ENCODE measurements at regions not wholly inside any gene's neighbourhood (a gene's known extent, or its start where the extent isn't known, plus 50 kb on each side); places are given as distances from the start of the nearest gene placed in this dataset.

- Mint-ChIP-seq H3K9me3 (no peaks in the 10 kb centered on the region), H3K27me3 (no peaks in the 10 kb centered on the region), H3K27ac (no peak overlapping the region), H3K4me1 (peaks cover 4% of the 10 kb centered on the region), H3K36me3 (no peaks in the 10 kb centered on the region), H3K4me3 (no peak overlapping the region)
- DNase-seq (ENCODE audit: low spot score in 2 of 2) (no peak), ATAC-seq (ENCODE audit: low read depth) (no peak)
Measured at GRCh38 chr2:12081481-12082210, 335.2 kb downstream of the LPIN1 start.

DNA sequence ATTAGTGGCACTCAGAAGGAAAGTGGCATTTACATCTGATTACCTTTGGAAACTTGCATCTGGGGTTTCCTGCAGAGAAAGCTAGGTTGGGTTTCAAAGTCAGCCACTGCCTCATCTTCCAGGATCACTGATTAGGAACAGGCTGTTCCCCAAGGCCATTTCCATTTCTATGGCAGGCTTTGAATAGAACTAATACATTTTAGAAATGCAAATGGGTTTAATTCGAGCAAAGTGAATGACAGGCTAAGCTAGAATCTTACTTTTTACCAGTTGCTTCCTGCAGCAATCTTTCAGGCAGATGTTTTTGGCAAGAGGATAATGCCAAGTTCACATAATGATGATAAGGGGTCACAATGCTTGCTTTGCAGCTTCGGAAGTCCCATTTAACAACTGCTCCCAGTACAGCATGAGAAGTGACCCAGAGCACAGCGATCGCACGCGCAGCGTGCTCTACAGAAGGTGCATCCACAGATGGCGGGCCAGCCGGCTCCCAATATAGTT lies 336.7 kb downstream of the LPIN1 start:
- no peak for ATAC-seq (ENCODE audit: low read depth)
- Mint-ChIP-seq H3K4me3 (no peak overlapping the region), H3K9me3 (no peaks in the 10 kb centered on the region), H3K27ac (no peak overlapping the region), H3K27me3 (no peaks in the 10 kb centered on the region), H3K4me1 (peaks cover 10% of the 10 kb centered on the region), H3K36me3 (no peaks in the 10 kb centered on the region)
- DNase-seq (ENCODE audit: low spot score in 2 of 2), result no peak

DNA sequence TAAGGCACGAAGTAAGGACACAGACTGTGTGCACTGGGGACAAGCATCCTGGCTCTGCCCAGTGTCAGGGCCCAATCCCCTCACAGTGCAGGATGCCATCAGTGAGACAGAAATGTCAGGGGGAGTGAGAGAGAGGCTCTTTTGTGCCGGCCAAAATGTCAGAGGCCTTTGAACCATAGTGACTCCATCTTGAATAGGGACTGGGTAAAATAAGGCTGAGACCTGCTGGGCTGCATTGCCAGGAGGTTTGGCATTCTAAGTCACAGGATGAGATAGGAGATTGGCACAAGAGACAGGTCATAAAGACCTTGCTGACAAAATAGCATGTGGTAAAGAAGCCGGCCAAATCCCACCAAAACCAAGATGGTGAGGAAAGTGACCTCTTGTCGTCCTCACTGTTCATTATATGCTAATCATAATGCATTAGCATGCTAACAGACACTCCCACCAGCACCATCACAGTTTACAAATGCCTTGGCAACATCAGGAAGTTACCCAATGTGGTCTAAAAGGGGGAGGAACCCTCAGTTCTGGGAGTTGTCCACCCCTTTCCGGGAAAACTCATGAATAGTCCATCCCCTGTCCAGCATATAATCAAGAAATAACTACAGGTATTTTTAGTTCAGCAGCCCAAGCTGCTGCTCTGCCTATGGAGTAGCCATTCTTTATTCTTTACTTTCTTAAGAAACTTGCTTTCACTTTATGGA lies 337.4 kb downstream of the LPIN1 start:
- Mint-ChIP-seq H3K27ac (no peak overlapping the region), H3K27me3 (no peaks in the 10 kb centered on the region), H3K36me3 (no peaks in the 10 kb centered on the region), H3K4me3 (no peak overlapping the region), H3K4me1 (peaks cover 11% of the 10 kb centered on the region), H3K9me3 (no peaks in the 10 kb centered on the region)
- DNase-seq (ENCODE audit: low spot score in 2 of 2), result no peak
- ATAC-seq (ENCODE audit: low read depth), result no peak

DNA sequence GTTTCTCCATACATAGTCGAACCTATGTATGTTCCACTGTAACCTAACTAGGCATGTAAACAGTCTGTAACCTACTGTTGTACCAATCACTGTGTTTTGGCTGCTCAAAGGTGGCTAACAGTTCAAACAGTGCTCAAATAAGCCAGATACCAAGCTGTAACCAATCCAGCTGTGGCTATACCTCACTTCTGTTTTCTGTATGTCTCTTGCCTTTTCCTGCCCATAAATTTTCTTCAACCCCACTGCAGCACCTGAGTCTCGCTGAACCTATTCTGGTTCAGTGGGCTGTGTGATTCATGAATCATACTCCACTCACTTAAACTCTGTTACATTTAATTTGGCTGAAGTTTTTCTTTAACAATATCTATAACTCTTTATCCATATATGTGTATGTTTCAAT lies 340.7 kb downstream of the LPIN1 start:
- Mint-ChIP-seq H3K9me3 (no peaks in the 10 kb centered on the region), H3K27me3 (no peaks in the 10 kb centered on the region), H3K4me1 (peaks cover 17% of the 10 kb centered on the region), H3K36me3 (no peaks in the 10 kb centered on the region), H3K4me3 (no peak overlapping the region), H3K27ac (no peak overlapping the region)
- no peak for DNase-seq (ENCODE audit: low spot score in 2 of 2)
- peak; percentile 60 for ATAC-seq (ENCODE audit: low read depth)

DNA sequence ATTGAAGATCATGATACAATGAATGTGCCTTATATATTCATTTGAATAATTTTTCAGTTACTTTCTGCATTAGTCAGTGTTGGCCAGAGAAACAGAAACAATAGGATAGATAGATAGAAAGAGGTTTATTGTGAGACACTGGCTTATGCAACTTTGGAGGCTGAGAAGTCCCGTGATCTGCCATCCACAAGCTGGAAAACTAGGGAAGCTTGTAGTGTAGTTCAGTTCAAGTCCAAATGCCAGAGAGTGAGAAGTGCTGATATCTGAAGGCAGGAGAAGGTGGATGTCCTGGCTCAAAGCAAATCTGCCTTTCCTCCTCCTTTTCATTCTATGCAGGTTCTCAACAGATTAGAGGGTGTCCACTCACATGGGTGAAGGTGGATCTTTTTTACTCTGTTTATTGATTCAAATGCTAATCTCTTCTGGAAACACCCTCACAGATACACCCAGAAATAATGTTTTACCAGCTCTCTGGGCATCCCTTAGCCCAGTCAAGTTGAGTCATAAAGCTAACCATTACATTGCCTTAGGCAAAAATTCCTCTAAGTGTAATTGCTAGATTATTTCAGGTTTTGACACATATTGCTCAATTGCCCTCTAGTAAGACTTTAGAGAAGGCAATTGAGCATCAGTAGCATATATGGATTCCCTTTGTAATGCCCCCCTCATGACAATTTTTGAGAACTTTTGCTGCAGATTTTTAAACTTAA lies 341.4 kb downstream of the LPIN1 start:
- ATAC-seq (ENCODE audit: low read depth) (no peak), DNase-seq (ENCODE audit: low spot score in 2 of 2) (no peak)
- no peaks in the 10 kb centered on the region for H3K9me3 Mint-ChIP-seq
- no peaks in the 10 kb centered on the region for H3K36me3 Mint-ChIP-seq
- no peak overlapping the region for H3K4me3 Mint-ChIP-seq
- no peaks in the 10 kb centered on the region for H3K27me3 Mint-ChIP-seq
- no peak overlapping the region for H3K27ac Mint-ChIP-seq
- H3K4me1 Mint-ChIP-seq, result peaks cover 17% of the 10 kb centered on the region

GRCh38 chr2:12089001-12089400 lies 342.6 kb downstream of the LPIN1 start:
- Mint-ChIP-seq H3K36me3 (no peaks in the 10 kb centered on the region), H3K27ac (no peak overlapping the region), H3K4me1 (peaks cover 17% of the 10 kb centered on the region), H3K27me3 (no peaks in the 10 kb centered on the region), H3K9me3 (no peaks in the 10 kb centered on the region), H3K4me3 (no peak overlapping the region)
- no peak for ATAC-seq (ENCODE audit: low read depth)
- no peak for DNase-seq (ENCODE audit: low spot score in 2 of 2)

DNA sequence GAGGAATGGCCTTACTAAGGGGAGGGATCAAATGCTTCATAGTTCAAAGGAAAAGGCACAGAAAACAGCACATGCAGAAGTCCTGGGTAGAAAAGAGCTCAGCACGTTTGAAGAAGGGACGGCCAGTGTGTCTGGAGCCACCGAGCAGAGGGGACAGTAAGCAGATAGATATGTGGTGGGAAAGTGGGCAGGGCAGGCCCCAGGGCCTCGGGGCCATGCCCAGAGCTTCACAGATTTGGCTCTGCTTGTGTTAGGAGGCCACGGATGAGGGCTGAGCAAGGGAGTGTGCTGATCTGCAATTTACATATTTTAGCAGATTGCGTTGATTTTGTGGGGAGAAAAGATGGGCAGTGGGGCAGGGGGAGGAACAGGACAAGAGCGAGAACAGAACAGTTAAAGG lies 343.1 kb downstream of the LPIN1 start:
- Mint-ChIP-seq H3K4me1 (peaks cover 17% of the 10 kb centered on the region), H3K27me3 (no peaks in the 10 kb centered on the region), H3K4me3 (no peak overlapping the region), H3K27ac (no peak overlapping the region), H3K9me3 (no peaks in the 10 kb centered on the region), H3K36me3 (no peaks in the 10 kb centered on the region)
- no peak for ATAC-seq (ENCODE audit: low read depth)
- DNase-seq (ENCODE audit: low spot score in 2 of 2), result no peak

DNA sequence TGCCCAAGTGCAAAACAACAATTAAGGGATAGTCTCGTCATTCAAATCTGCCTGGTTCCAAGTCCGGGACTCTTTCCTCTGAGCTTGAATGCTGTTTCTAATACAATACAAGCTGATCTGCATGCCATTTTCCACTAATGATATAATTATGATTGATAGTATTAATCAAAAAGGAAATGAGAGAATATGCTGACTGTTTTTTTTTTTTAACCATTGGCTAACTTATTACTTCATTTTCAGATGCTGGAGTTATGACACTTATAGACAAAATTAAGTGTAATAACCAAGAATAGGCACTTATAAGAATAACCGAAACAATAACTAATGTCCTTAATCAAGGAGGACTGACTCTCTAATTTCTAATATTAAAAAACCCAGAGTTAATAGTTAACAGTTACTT lies 343.6 kb downstream of the LPIN1 start:
- no peak for ATAC-seq (ENCODE audit: low read depth)
- DNase-seq (ENCODE audit: low spot score in 2 of 2), result no peak
- H3K4me3 Mint-ChIP-seq, result no peak overlapping the region
- H3K4me1 Mint-ChIP-seq, result peaks cover 17% of the 10 kb centered on the region
- H3K27me3 Mint-ChIP-seq, result no peaks in the 10 kb centered on the region
- H3K9me3 Mint-ChIP-seq, result no peaks in the 10 kb centered on the region
- H3K36me3 Mint-ChIP-seq, result no peaks in the 10 kb centered on the region
- no peak overlapping the region for H3K27ac Mint-ChIP-seq

DNA sequence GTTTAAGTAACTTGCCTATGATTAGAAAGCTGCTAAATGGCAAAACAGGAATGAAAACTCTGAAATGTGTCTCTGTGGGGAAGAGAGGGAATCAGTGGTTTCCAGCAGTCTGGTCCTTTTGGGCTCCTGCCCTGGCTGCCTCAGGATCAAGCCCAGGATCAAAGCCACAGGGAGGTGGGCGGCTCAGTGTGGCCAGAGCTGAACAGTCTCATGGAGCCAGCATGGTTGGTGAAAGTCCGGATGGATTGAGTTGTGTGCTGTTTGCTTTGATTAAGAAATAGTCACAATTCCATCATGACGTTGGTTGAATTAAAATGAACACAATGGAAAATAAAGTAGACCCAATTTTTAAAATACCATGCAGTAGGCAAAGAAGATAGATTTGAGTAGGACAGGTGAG lies 344.2 kb downstream of the LPIN1 start:
- Mint-ChIP-seq H3K4me3 (no peak overlapping the region), H3K27ac (no peak overlapping the region), H3K4me1 (peaks cover 17% of the 10 kb centered on the region), H3K36me3 (no peaks in the 10 kb centered on the region), H3K27me3 (no peaks in the 10 kb centered on the region), H3K9me3 (no peaks in the 10 kb centered on the region)
- no peak for ATAC-seq (ENCODE audit: low read depth)
- DNase-seq (ENCODE audit: low spot score in 2 of 2), result no peak

- ATAC-seq (ENCODE audit: low read depth) (no peak), DNase-seq (ENCODE audit: low spot score in 2 of 2) (no peak)
- no peaks in the 10 kb centered on the region for H3K9me3 Mint-ChIP-seq
- no peaks in the 10 kb centered on the region for H3K27me3 Mint-ChIP-seq
- H3K4me3 Mint-ChIP-seq, result no peak overlapping the region
- peaks cover 19% of the 10 kb centered on the region for H3K4me1 Mint-ChIP-seq
- no peak overlapping the region for H3K27ac Mint-ChIP-seq
- no peaks in the 10 kb centered on the region for H3K36me3 Mint-ChIP-seq
Measured at GRCh38 chr2:12091201-12091806, 344.9 kb downstream of the LPIN1 start.

DNA sequence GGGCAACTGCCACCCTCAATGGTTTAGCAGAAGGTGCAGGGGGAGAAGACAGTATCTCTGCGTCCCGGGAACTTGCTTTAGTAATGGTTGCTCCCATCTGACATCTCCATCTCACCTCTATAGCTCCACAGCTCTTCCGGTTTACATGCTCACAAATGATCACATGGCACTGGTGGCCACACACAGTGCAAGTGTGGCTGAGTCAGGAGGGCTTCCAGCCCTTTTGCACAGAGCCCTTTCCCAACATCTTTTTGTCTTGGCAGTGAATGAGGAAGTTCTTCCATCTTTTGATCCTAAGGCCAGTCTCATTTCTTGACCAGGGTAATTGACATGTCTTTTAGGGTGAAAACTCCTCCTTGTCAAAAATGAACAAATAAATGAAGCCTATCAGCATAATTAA lies 347.7 kb downstream of the LPIN1 start:
- H3K27ac Mint-ChIP-seq, result no peak overlapping the region
- peaks cover 7% of the 10 kb centered on the region for H3K4me1 Mint-ChIP-seq
- H3K9me3 Mint-ChIP-seq, result no peaks in the 10 kb centered on the region
- no peak for ATAC-seq (ENCODE audit: low read depth)
- no peaks in the 10 kb centered on the region for H3K27me3 Mint-ChIP-seq
- no peak overlapping the region for H3K4me3 Mint-ChIP-seq
- DNase-seq (ENCODE audit: low spot score in 2 of 2), result no peak
- no peaks in the 10 kb centered on the region for H3K36me3 Mint-ChIP-seq

DNA sequence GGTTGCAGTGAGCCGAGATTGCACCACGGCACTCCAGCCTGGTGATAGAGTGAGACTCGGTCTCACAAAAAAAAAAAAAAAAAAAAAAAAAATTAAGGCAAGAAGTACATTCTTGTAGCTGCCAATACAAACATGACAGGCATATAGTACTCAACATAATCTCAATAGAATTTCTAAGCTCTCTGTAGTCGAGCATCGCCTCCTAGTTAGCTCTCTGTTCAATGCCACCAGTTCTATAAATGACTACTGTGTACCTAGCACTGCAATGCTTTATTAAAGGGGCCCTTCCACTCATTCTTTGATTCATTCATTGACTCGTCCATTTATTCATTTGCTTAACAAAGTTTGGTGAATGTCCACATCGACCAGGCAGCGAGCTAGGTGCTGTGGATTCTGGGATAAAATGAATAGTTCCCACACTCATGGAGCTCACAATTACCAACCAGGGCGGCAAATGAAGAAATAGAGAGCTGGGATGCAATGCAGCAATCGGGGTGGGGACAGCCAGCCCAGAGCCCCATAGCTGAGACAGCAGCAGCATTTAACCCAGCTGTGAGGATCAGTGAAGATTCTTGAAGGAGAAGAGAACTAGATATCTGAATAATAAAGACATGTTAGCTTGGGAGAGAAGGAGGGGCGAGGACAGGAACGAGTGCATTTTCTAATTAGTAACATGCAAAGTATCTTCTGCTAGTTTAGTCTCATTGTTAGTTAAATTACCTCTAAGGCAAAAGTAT lies 349.8 kb downstream of the LPIN1 start:
- peaks cover 11% of the 10 kb centered on the region for H3K4me1 Mint-ChIP-seq
- H3K36me3 Mint-ChIP-seq, result no peaks in the 10 kb centered on the region
- H3K27ac Mint-ChIP-seq, result no peak overlapping the region
- H3K27me3 Mint-ChIP-seq, result no peaks in the 10 kb centered on the region
- H3K4me3 Mint-ChIP-seq, result no peak overlapping the region
- DNase-seq (ENCODE audit: low spot score in 2 of 2), result no peak
- H3K9me3 Mint-ChIP-seq, result no peaks in the 10 kb centered on the region
- no peak for ATAC-seq (ENCODE audit: low read depth)

DNA sequence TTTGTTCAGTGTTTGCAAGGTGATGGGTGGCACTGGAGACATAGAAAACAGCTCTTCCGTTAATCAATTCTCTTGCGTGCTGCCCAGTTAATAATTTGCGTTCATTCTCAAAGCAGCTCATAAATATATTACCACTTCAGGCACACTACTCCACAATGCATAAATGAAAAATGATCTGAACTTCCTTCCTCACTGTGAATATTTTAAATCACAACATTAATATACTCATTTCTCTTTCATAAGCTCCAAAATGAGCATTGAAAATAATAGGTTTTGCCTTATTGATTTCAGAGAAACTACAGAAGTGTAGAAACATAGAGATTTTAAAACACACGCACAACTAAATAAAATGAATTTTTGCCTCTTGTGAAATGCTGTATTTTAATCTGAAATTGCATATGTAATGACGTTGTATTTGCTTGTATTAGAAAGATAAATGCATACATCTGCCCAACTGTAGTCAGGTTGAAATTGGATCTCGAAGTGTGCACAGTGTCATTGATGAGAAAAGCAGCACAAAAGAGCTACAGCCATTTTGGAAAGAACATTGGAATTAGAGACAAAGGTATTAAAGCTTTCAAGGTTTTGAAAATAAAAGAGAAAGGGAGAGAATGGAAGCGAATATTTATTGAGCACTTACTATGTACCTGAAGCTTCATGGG lies 350.5 kb downstream of the LPIN1 start:
- DNase-seq (ENCODE audit: low spot score in 2 of 2) (no peak), ATAC-seq (ENCODE audit: low read depth) (no peak)
- peaks cover 15% of the 10 kb centered on the region for H3K4me1 Mint-ChIP-seq
- H3K9me3 Mint-ChIP-seq, result no peaks in the 10 kb centered on the region
- no peaks in the 10 kb centered on the region for H3K36me3 Mint-ChIP-seq
- no peak overlapping the region for H3K27ac Mint-ChIP-seq
- no peak overlapping the region for H3K4me3 Mint-ChIP-seq
- H3K27me3 Mint-ChIP-seq, result no peaks in the 10 kb centered on the region
